ENCODE measurements at regions not wholly inside any gene's neighbourhood (a gene's known extent, or its start where the extent isn't known, plus 50 kb on each side); places are given as distances from the start of the nearest gene placed in this dataset.

DNA sequence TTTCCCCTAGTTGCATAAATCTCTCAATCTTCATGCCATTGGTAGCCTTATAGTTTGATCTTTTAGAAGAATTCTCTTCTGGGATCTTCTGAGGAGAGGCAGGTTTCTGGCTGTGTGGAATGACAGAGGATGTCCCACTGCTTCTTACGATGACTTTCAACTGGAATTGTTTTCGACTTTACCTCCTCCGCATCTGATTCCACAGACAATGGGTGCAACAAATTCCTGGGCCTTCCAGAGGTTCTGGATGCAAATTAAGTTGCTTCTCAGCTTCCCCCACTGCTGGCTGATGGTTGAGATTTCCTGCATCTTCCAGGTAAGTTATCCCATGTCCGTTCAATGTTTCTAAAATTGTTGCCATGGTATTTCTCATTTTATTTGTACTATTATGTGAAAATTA lies 142.3 kb upstream of the TSC22D1 start:
- no peaks in the 10 kb centered on the region for H3K4me1 ChIP-seq (ENCODE audit: insufficient read depth, low read length)
- H3K9me3 ChIP-seq (ENCODE audit: insufficient read depth, low read length, severe bottlenecking), result no peaks in the 10 kb centered on the region
- no peaks in the 10 kb centered on the region for H3K27me3 ChIP-seq (ENCODE audit: insufficient read depth, low read length, poor library complexity)
- H3K79me2 ChIP-seq (ENCODE audit: insufficient read depth, low read length), result no peaks in the 10 kb centered on the region
- TF ChIP-seq EZH2 (IDR thresholded peaks at IDR 0.05; ENCODE audit: borderline replicate concordance, low read depth, low read length, severe bottlenecking), result no peak
- TF ChIP-seq, protein P1, sequence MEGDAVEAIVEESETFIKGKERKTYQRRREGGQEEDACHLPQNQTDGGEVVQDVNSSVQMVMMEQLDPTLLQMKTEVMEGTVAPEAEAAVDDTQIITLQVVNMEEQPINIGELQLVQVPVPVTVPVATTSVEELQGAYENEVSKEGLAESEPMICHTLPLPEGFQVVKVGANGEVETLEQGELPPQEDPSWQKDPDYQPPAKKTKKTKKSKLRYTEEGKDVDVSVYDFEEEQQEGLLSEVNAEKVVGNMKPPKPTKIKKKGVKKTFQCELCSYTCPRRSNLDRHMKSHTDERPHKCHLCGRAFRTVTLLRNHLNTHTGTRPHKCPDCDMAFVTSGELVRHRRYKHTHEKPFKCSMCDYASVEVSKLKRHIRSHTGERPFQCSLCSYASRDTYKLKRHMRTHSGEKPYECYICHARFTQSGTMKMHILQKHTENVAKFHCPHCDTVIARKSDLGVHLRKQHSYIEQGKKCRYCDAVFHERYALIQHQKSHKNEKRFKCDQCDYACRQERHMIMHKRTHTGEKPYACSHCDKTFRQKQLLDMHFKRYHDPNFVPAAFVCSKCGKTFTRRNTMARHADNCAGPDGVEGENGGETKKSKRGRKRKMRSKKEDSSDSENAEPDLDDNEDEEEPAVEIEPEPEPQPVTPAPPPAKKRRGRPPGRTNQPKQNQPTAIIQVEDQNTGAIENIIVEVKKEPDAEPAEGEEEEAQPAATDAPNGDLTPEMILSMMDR (IDR thresholded peaks at IDR 0.05; ENCODE audit: borderline replicate concordance, extremely low read depth, low read length, poor library complexity, severe bottlenecking), result no peak
- H3K36me3 ChIP-seq (ENCODE audit: insufficient read depth, low read length), result no peaks in the 10 kb centered on the region
- DNase-seq (no peak), ATAC-seq (ENCODE audit: insufficient read depth, low read depth) (no peak)
- H3K9ac ChIP-seq (ENCODE audit: low read depth, low read length), result no peak overlapping the region
- H2AFZ ChIP-seq (ENCODE audit: low read depth, low read length), result no peak overlapping the region
- no peak overlapping the region for H3K27ac ChIP-seq (ENCODE audit: low read length)
- H3K4me3 ChIP-seq (ENCODE audit: low read depth in 1 of 2, low read length in 2 of 2), result no peak overlapping the region
- H3K4me2 ChIP-seq (ENCODE audit: insufficient read depth, low read length), result no peak overlapping the region
- H4K20me1 ChIP-seq (ENCODE audit: insufficient read depth, low read length), result no peaks in the 10 kb centered on the region

DNA sequence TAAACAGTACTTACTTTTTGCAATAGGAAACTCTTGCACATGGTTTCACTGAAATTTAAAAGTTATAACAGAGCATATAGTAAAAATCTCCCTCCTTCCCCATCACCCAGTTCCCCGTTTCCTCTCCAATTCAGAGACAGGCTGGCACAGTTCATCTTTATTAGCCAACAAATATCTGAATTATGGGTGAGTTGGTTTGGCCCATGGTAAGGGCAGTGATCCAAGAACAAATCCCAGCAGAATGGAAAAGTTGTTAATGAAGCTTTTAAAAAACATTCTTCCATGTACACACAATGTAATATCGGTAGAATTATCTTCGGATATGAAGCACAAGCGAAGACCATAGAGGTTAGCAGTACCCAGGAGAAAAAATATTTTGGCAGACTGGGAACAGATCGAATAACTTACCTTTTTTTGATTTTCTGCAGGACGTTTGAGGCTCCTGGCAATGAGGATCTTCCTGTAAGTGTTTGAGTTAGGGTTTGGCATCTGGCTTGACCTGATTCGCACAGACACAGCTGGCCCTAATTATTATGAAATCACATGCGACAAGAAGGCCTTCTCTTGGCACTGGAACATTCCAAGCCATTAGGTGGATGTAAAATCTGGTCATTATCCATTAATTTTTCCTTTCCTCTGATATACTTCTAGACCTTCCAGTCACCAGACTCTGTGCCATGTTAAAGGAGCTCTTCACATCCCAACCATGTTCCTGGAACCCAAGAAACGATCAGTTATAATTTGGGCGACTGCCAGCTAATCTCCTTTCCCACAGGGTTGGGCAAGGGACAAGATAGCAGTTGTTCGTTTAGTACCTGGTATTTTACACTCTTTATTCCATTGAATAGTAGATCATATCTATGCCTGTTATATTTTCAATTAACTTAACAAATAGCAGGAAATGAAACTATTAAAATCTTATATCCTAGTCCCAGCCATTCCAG lies 139.4 kb upstream of the TSC22D1 start:
- Histone ChIP-seq H3K4me1 (ENCODE audit: insufficient read depth, low read length) (no peaks in the 10 kb centered on the region), H3K9ac (ENCODE audit: low read depth, low read length) (no peak overlapping the region), H3K4me2 (ENCODE audit: insufficient read depth, low read length) (no peak overlapping the region), H3K27ac (ENCODE audit: low read length) (no peak overlapping the region), H2AFZ (ENCODE audit: low read depth, low read length) (no peak overlapping the region), H3K36me3 (ENCODE audit: insufficient read depth, low read length) (no peaks in the 10 kb centered on the region), H3K4me3 (ENCODE audit: low read depth in 1 of 2, low read length in 2 of 2) (no peak overlapping the region), H3K27me3 (ENCODE audit: insufficient read depth, low read length, poor library complexity) (no peaks in the 10 kb centered on the region), H3K79me2 (ENCODE audit: insufficient read depth, low read length) (no peaks in the 10 kb centered on the region), H3K9me3 (ENCODE audit: insufficient read depth, low read length, severe bottlenecking) (no peaks in the 10 kb centered on the region), H4K20me1 (ENCODE audit: insufficient read depth, low read length) (no peaks in the 10 kb centered on the region)
- DNase-seq (no peak), ATAC-seq (ENCODE audit: insufficient read depth, low read depth) (no peak)
- TF ChIP-seq EZH2 (IDR thresholded peaks at IDR 0.05; ENCODE audit: borderline replicate concordance, low read depth, low read length, severe bottlenecking), result no peak
- TF ChIP-seq, protein P1 (IDR thresholded peaks at IDR 0.05; ENCODE audit: borderline replicate concordance, extremely low read depth, low read length, poor library complexity, severe bottlenecking), result no peak

DNA sequence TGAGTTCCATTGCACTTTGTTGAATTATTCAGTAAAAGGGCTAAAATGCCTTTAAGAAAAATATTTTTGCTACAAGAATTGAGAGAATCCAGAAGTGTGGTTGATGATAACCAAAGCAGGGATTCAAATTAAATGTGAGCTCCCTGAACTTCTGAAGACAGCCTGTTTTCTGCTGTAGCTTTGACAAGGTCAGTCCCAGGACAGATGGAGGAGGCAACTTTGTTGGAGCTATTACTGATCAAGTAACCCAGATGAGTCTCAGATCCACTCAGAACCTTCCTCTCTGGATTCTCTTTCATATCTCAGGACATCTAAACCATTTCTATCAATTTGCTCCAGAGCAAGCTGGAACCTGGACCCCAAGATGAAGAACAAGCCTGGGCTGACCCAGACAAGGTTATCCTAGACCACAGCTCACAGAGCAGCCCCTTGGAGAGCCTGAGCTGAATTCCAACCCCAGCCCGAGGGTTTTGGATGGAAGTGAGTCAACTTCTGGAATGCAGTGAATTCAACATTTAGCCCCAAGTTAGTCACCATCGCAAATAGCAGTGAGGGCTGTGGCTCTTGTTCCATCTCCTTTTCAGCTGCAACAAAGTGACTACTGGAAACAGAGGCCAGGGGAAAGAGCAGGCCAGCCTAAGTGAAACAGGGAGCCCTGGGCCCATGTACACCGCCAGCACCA lies 137.8 kb upstream of the TSC22D1 start:
- Histone ChIP-seq H3K4me1 (ENCODE audit: insufficient read depth, low read length) (no peaks in the 10 kb centered on the region), H3K27ac (ENCODE audit: low read length) (no peak overlapping the region), H3K4me3 (ENCODE audit: low read depth in 1 of 2, low read length in 2 of 2) (no peak overlapping the region), H3K9me3 (ENCODE audit: insufficient read depth, low read length, severe bottlenecking) (no peaks in the 10 kb centered on the region), H2AFZ (ENCODE audit: low read depth, low read length) (no peak overlapping the region), H3K27me3 (ENCODE audit: insufficient read depth, low read length, poor library complexity) (no peaks in the 10 kb centered on the region), H4K20me1 (ENCODE audit: insufficient read depth, low read length) (no peaks in the 10 kb centered on the region), H3K9ac (ENCODE audit: low read depth, low read length) (no peak overlapping the region), H3K4me2 (ENCODE audit: insufficient read depth, low read length) (no peak overlapping the region), H3K36me3 (ENCODE audit: insufficient read depth, low read length) (no peaks in the 10 kb centered on the region), H3K79me2 (ENCODE audit: insufficient read depth, low read length) (no peaks in the 10 kb centered on the region)
- DNase-seq (no peak), ATAC-seq (ENCODE audit: insufficient read depth, low read depth) (no peak)
- TF ChIP-seq EZH2 (IDR thresholded peaks at IDR 0.05; ENCODE audit: borderline replicate concordance, low read depth, low read length, severe bottlenecking), result no peak
- TF ChIP-seq, protein P1 (IDR thresholded peaks at IDR 0.05; ENCODE audit: borderline replicate concordance, extremely low read depth, low read length, poor library complexity, severe bottlenecking), result no peak
